T-helper 2 cell (primary cell): ENCODE measurements at regions not wholly inside any gene's neighbourhood (a gene's known extent, or its start where the extent isn't known, plus 50 kb on each side); places are given as distances from the start of the nearest gene placed in this dataset.
A peak's percentile ranks its signal among the peaks of the same experiment; 100 is the strongest.

ENCODE experiments used
- DNase-seq, 5 experiments: peaks; one replicate each; pipeline versions ENCODE4 v3.0.0 to v3.0.0-alpha.2; 2012 to 2022

- DNase-seq, result no peak
These were observed 143.9 kb upstream of the UMPS start for GRCh38 chr3:124586126-124587052.

GRCh38 chr3:124587053-124587408 is 143.2 kb upstream of the UMPS start:
- no peak for DNase-seq

- no peak for DNase-seq
These were observed 142.2 kb upstream of the UMPS start for GRCh38 chr3:124588036-124588435.

- no peak for DNase-seq
These were observed 141.5 kb upstream of the UMPS start for GRCh38 chr3:124588794-124589193.

DNA sequence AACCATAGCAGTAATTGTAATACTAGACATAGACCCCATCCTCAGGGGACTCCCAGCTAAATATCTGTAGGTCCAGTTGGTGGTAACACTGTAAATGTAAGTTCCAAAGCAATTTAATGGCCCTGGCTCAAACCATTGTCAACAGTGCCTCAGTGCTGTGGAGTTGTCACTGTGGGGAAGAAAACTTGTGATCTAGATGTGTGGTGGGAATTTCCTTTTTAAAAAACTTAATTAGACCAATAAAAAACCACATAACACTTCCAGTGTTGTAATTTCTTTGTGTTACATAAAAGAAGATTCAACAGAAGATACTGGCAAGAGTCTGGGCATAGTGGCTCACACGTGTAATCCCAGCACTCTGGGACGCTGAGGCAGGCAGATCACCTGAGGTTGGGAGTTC is 138.6 kb upstream of the UMPS start:
- no peak for DNase-seq

- peak in 1 of 5 experiments; percentile 13 for DNase-seq
These were observed 137.4 kb upstream of the UMPS start for GRCh38 chr3:124592658-124593441.

GRCh38 chr3:124593442-124593829 is 136.8 kb upstream of the UMPS start:
- no peak for DNase-seq

- DNase-seq, result no peak
These were observed 135.7 kb upstream of the UMPS start for GRCh38 chr3:124594581-124594980.

- DNase-seq, result no peak
These were observed 133.0 kb upstream of the UMPS start for GRCh38 chr3:124597273-124597672.

DNA sequence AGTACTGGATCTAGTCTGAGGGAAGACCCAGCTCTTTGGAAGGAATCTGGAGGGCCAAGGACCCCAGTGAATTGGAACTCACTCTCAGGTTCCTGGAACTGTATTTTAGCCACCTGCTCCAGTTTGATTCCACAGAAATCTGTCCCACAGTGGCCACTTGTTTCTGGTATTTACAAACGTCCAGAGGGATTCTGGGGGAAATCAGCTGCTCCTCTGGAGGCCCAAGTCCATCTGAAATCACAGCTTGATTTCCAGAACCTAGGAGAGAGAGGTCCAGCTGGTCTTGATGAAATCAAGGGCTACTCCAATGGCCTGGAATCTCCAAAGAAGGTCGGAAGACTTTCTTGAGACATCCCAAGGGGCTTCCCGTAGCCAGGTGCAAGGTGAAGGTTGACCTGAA is 132.3 kb upstream of the UMPS start:
- DNase-seq, result no peak

GRCh38 chr3:124599147-124599765 is 131.0 kb upstream of the UMPS start:
- no peak for DNase-seq

GRCh38 chr3:124599779-124600693 is 130.2 kb upstream of the UMPS start:
- DNase-seq, result no peak

DNA sequence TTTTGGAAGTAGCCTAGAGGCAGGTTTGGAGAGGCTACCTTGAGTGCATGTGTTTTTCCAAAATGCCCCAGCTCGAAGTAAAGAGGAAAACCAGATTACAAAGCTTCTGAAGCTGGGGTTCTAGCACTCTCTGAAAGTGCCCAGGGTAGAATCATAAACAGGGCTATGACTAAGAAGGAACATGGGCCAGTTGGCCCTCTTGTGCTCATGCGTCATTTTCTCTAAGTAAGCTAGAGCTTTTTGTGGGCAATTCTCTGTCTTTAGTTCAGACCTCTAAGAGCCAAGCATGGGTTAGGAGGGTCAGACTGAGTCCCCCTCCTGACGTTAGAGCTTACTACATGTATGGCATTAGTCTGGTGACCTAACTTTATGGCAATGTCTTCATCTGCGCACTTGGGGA is 129.5 kb upstream of the UMPS start:
- no peak for DNase-seq

- DNase-seq, result no peak
These were observed 129.1 kb upstream of the UMPS start for GRCh38 chr3:124601190-124601589.

DNA sequence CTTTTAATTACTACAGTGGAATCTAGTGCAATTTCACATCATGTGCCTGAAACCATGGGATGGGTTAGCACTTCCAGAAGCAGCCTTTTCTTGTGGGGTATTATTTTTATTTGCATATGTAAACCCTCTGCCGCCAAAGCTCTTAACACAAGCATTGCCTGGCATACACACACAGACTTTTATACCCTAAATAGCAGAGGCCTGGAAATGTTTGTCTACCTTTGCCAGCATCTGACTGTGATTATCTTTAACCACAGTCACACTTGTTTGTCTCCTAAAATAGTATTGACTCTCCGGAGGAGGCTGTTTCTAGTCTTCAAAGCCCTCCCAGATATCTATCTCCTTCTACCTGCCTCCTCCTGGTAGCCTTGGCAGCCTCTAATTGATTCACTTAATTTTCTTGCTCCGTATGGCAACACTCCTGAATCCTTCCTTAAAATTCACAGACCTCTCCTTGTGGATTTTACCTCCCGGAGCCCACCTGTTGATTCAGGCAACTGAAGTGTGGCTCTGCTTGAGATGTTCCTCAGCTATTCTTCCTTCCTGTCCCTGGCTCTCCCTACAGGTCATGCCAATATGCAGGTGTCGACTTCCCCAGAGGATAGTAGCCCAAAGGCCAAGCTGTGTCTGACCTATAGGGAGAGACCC is 127.1 kb upstream of the UMPS start:
- no peak for DNase-seq

GRCh38 chr3:124605781-124606579 is 124.3 kb upstream of the UMPS start:
- no peak for DNase-seq

GRCh38 chr3:124607163-124607562 is 123.1 kb upstream of the UMPS start:
- no peak for DNase-seq

DNA sequence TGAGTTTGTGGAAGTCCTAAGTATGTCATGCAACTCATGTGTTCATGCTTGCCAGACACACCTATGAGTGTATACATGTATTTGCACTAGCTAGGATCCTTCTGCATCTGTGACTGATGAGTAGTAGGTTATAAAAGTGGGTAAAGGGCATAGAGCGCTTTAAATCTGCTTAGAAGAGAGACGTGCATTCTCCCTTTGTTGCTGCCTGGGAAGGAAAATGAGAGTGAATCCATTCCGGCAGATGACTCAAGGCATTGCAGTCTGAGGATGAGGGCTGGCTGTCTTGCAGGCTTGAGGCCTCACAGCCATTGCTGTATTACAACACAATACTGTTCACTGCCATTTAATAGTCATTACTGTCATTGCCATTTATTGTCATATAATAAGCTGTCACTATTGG is 120.8 kb upstream of the UMPS start:
- no peak for DNase-seq

- DNase-seq, result no peak
These were observed 120.1 kb upstream of the UMPS start for GRCh38 chr3:124610130-124610529.

- no peak for DNase-seq
These were observed 118.7 kb upstream of the UMPS start for GRCh38 chr3:124611520-124611919.
